IMR-90 (cell line): ENCODE measurements at regions not wholly inside any gene's neighbourhood (a gene's known extent, or its start where the extent isn't known, plus 50 kb on each side); places are given as distances from the start of the nearest gene placed in this dataset.
A peak's percentile ranks its signal among the peaks of the same experiment; 100 is the strongest.
"Not testable (repeated sequence)": the region's sequence is repeated elsewhere in the genome, so short reads cannot be mapped to it uniquely, and the experiment has no call there.

ENCODE experiments used
- ATAC-seq: fragments of 200-7000 bp; cut with Tn5 transposase; 2 replicates; pipeline ENCODE4 v1.9.1; 2020; ENCODE audit warnings: low read depth, mild to moderate bottlenecking, moderate library complexity
- BruUV-seq: library from RNA; stranded (reverse); fragments of 400-500 nt; replicated peaks from 2 replicates; lab custom pipeline; 2021; lab: Mats Ljungman, UMichigan
- CTCF ChIA-PET: fragments of 300-600 bp; formaldehyde crosslinking; extraction: SDS; loops from one replicate; lab custom pipeline; 2021; ENCODE audit warnings: antibody characterized with exemption; lab: Yijun Ruan, JAX
- POLR2A ChIA-PET: fragments of 300-600 bp; sonication (Branson Sonifier 250); formaldehyde crosslinking; loops from one replicate; lab custom pipeline; 2022; ENCODE audit warnings: antibody characterized with exemption; ENCODE audit not compliant: unreplicated experiment; lab: Charles Lee
- DNase-seq: peaks from one replicate; pipeline ENCODE4 v3.0.0; 2013
- H2AFZ ChIP-seq: replicated peaks from 2 replicates; pipeline ENCODE3; 2013; ENCODE audit warnings: low read length, mild to moderate bottlenecking; ENCODE audit not compliant: poor library complexity
- H2AK5ac ChIP-seq: 2 replicates; pipeline ENCODE4 v1.6.1; 2013; ENCODE audit warnings: low read depth, low read length, inconsistent platforms
- H2AK9ac ChIP-seq: replicated peaks from 2 replicates; pipeline ENCODE3; 2013; ENCODE audit warnings: mild to moderate bottlenecking, low read depth, low read length, moderate library complexity; ENCODE audit not compliant: poor library complexity
- H2BK120ac ChIP-seq: 2 replicates; pipeline ENCODE4 v1.6.1; 2013; ENCODE audit warnings: low read depth, low read length, inconsistent platforms
- H2BK15ac ChIP-seq: 3 replicates; pipeline ENCODE4 v1.6.1; 2013; ENCODE audit warnings: low read depth, low read length, inconsistent platforms
- H2BK20ac ChIP-seq: 2 replicates; pipeline ENCODE4 v1.6.1; 2013; ENCODE audit warnings: low read depth, mild to moderate bottlenecking, inconsistent platforms, low read length, moderate library complexity
- H2BK5ac ChIP-seq: 2 replicates; pipeline ENCODE4 v1.6.1; 2013; ENCODE audit warnings: mild to moderate bottlenecking, low read depth, low read length, inconsistent platforms; ENCODE audit not compliant: poor library complexity, severe bottlenecking
- H3K14ac ChIP-seq: replicated peaks from 2 replicates; pipeline ENCODE4 v1.6.1; 2013; ENCODE audit warnings: low read depth, low read length, inconsistent platforms
- H3K18ac ChIP-seq: 2 replicates; pipeline ENCODE4 v1.6.1; 2013; ENCODE audit warnings: low read depth, low read length, control low read depth
- H3K23ac ChIP-seq: 2 replicates; pipeline ENCODE4 v1.6.1; 2013; ENCODE audit warnings: low read depth, low read length, inconsistent platforms
- H3K27ac ChIP-seq: 2 replicates; pipeline ENCODE4 v1.5.1; 2013; ENCODE audit warnings: mild to moderate bottlenecking, control low read depth, low read length; ENCODE audit not compliant: insufficient read depth
- H3K27me3 ChIP-seq: 2 replicates; pipeline ENCODE4 v1.6.1; 2013; ENCODE audit warnings: low read length; ENCODE audit not compliant: control insufficient read depth, insufficient read depth
- H3K36me3 ChIP-seq: 2 replicates; pipeline ENCODE4 v1.6.1; 2013; ENCODE audit warnings: low read length, mixed read lengths; ENCODE audit not compliant: control insufficient read depth, insufficient read depth
- H3K4ac ChIP-seq: 2 replicates; pipeline ENCODE4 v1.6.1; 2013; ENCODE audit warnings: low read depth, low read length, inconsistent platforms
- H3K4me1 ChIP-seq: 2 replicates; pipeline ENCODE4 v1.6.1; 2013; ENCODE audit warnings: low read length, mixed read lengths; ENCODE audit not compliant: control insufficient read depth, insufficient read depth
- H3K4me2 ChIP-seq: 2 replicates; pipeline ENCODE4 v1.6.1; 2013; ENCODE audit warnings: low read depth, mild to moderate bottlenecking, control low read depth, low read length, moderate library complexity
- H3K4me3 ChIP-seq: 2 replicates; pipeline ENCODE4 v1.5.1; 2013; ENCODE audit warnings: low read depth, mild to moderate bottlenecking, control low read depth, low read length, moderate library complexity; ENCODE audit not compliant: insufficient read depth
- H3K56ac ChIP-seq: 2 replicates; pipeline ENCODE4 v1.6.1; 2013; ENCODE audit warnings: low read length, inconsistent platforms; ENCODE audit not compliant: insufficient read depth; ENCODE audit errors: extremely low read depth
- H3K79me1 ChIP-seq, 2 experiments: 2 replicates each; pipeline ENCODE4 v1.6.1; 2013; ENCODE audit warnings: low read length in 2 of 2, inconsistent platforms in 1 of 2, low read depth in 1 of 2
- H3K9ac ChIP-seq: 2 replicates; pipeline ENCODE4 v1.6.1; 2013; ENCODE audit warnings: low read depth, low read length, control low read depth
- H3K9me1 ChIP-seq: 2 replicates; pipeline ENCODE4 v1.6.1; 2013; ENCODE audit warnings: low read length, inconsistent platforms; ENCODE audit not compliant: insufficient read depth
- H3K9me3 ChIP-seq: 2 replicates; pipeline ENCODE4 v1.6.1; 2013; ENCODE audit warnings: low read length; ENCODE audit not compliant: control insufficient read depth, insufficient read depth
- H4K20me1 ChIP-seq: 2 replicates; pipeline ENCODE4 v1.6.1; 2013; ENCODE audit warnings: low read length, inconsistent platforms; ENCODE audit not compliant: insufficient read depth
- H4K5ac ChIP-seq: 2 replicates; pipeline ENCODE4 v1.6.1; 2013; ENCODE audit warnings: mild to moderate bottlenecking, low read depth, low read length, control low read depth
- H4K8ac ChIP-seq, 2 experiments: 2 replicates each; pipeline ENCODE4 v1.6.1; 2013; ENCODE audit warnings: low read depth in 2 of 2, low read length in 2 of 2, control low read depth in 1 of 2, inconsistent platforms in 1 of 2
- H4K91ac ChIP-seq: 2 replicates; pipeline ENCODE4 v1.6.1; 2013; ENCODE audit warnings: low read depth, low read length, inconsistent platforms; ENCODE audit not compliant: insufficient read depth
- FOS ChIP-seq: fragments of 150-350 bp; IDR thresholded peaks from 2 replicates; pipeline ENCODE4 v1.6.1; 2016; ENCODE audit warnings: low read depth, low read length
- MAZ ChIP-seq: IDR thresholded peaks from 2 replicates; pipeline ENCODE4 v1.6.1; 2012; ENCODE audit warnings: low read depth, mild to moderate bottlenecking, low read length, improper control_type of control experiment, moderate library complexity, borderline replicate concordance
- MXI1 ChIP-seq: IDR thresholded peaks from 2 replicates; pipeline ENCODE4 v1.6.1; 2012; ENCODE audit warnings: low read depth, mild to moderate bottlenecking, low read length, moderate library complexity, borderline replicate concordance
- RCOR1 ChIP-seq: IDR thresholded peaks from 2 replicates; pipeline ENCODE4 v1.6.1; 2012; ENCODE audit warnings: mild to moderate bottlenecking, low read length, improper control_type of control experiment; ENCODE audit not compliant: insufficient replicate concordance
- SMC3 ChIP-seq: fragments of 150-350 bp; IDR thresholded peaks from 2 replicates; pipeline ENCODE4 v1.6.1; 2016; ENCODE audit warnings: low read depth, mild to moderate bottlenecking, antibody characterized with exemption, low read length, moderate library complexity
- USF2 ChIP-seq: fragments of 150-350 bp; IDR thresholded peaks from 2 replicates; pipeline ENCODE4 v1.6.1; 2017; ENCODE audit warnings: mild to moderate bottlenecking, antibody characterized with exemption, low read length, low read depth
- WGBS, 2 experiments: methylation state at CpG; one replicate each; pipeline versions ENCODE4 v1.1.5 to v1.1.7; 2013; ENCODE audit warnings: missing lambda C conversion rate in 2 of 2; ENCODE audit not compliant: insufficient read length in 1 of 2; ENCODE audit errors: extremely low coverage in 2 of 2; 5-methylcytosine and 5-hydroxymethylcytosine counted together
- dilution Hi-C: fragments of 300-500 bp; cut with HindIII; formaldehyde crosslinking; loops from one replicate; pipeline ENCODE4 v1.14.3; 2018; ENCODE audit warnings: low sequenced_read_pairs; ENCODE audit not compliant: unreplicated experiment
- in situ Hi-C: fragments of 300-500 bp; cut with MboI; formaldehyde crosslinking; loops from 3 replicates; pipeline ENCODE4 v1.14.3; 2019; ENCODE audit warnings: low sequenced_read_pairs, inconsistent platforms, mixed read lengths
- intact Hi-C: fragments of 100-400 bp; cut with micrococcal nuclease; formaldehyde crosslinking; loops from 2 replicates; pipeline ENCODE4 v1.10.0; 2022

- dilution Hi-C loops (no loop called here), intact Hi-C loops (no loop called here), in situ Hi-C loops (no loop called here)
- no peaks in the 10 kb centered on the region for H4K20me1 ChIP-seq
- H3K79me1 ChIP-seq, result no peaks in the 10 kb centered on the region
- no peak overlapping the region for H4K5ac ChIP-seq
- H4K8ac ChIP-seq, result no peak overlapping the region
- H3K9me1 ChIP-seq, result no peaks in the 10 kb centered on the region
- no peaks in the 10 kb centered on the region for H3K4me1 ChIP-seq
- no CpG with 5 or more reads among the region's 3 CpGs for WGBS, 2 experiments
- H3K27ac ChIP-seq, result no peak overlapping the region
- H3K27me3 ChIP-seq, result no peaks in the 10 kb centered on the region
- H2BK120ac ChIP-seq, result no peak overlapping the region
- H3K4ac ChIP-seq, result no peak overlapping the region
- H3K4me2 ChIP-seq, result no peak overlapping the region
- no peak overlapping the region for H2AFZ ChIP-seq
- H3K4me3 ChIP-seq, result no peak overlapping the region
- no peak overlapping the region for H3K9ac ChIP-seq
- no TSS peak for BruUV-seq
- H3K14ac ChIP-seq, result no peak overlapping the region
- TF ChIP-seq RCOR1, result no peak
- no peak for TF ChIP-seq MAZ
- TF ChIP-seq USF2, result no peak
- TF ChIP-seq MXI1, result no peak
- TF ChIP-seq SMC3, result no peak
- TF ChIP-seq FOS, result no peak
- no peak overlapping the region for H3K56ac ChIP-seq
- ATAC-seq (no peak), DNase-seq (peak; percentile 4)
- H4K91ac ChIP-seq, result no peak overlapping the region
- H2BK15ac ChIP-seq, result no peak overlapping the region
- CTCF ChIA-PET, result interaction anchor here (0.6 kb wide), 1 partner anchor 11 kb away, joined by 3 read pairs; no protein-coding TSS in a partner anchor
- H3K23ac ChIP-seq, result no peak overlapping the region
- no peak overlapping the region for H3K18ac ChIP-seq
- H2BK20ac ChIP-seq, result no peak overlapping the region
- H2AK9ac ChIP-seq, result no peak overlapping the region
- no peak overlapping the region for H2AK5ac ChIP-seq
- no peaks in the 10 kb centered on the region for H3K9me3 ChIP-seq
- POLR2A ChIA-PET, result no interaction called here
- no peak overlapping the region for H2BK5ac ChIP-seq
- no peaks in the 10 kb centered on the region for H3K36me3 ChIP-seq
Measured at GRCh38 chr9:1890816-1891215, 124.3 kb upstream of the SMARCA2 start.

- H3K56ac ChIP-seq, intact Hi-C loops, dilution Hi-C loops, BruUV-seq, H3K4ac ChIP-seq, CTCF ChIA-PET, POLR2A ChIA-PET, H3K9me1 ChIP-seq, H3K36me3 ChIP-seq, H3K27ac ChIP-seq, H3K9ac ChIP-seq, H3K27me3 ChIP-seq, H4K8ac ChIP-seq, H4K5ac ChIP-seq, ATAC-seq, H2BK20ac ChIP-seq, H2AK5ac ChIP-seq, H4K91ac ChIP-seq, H2BK15ac ChIP-seq, H3K23ac ChIP-seq, H3K79me1 ChIP-seq, DNase-seq, H3K4me1 ChIP-seq, H3K4me2 ChIP-seq, in situ Hi-C loops, H2AFZ ChIP-seq, H3K14ac ChIP-seq, H3K18ac ChIP-seq, H3K9me3 ChIP-seq, H2BK5ac ChIP-seq, H2BK120ac ChIP-seq, H4K20me1 ChIP-seq, H3K4me3 ChIP-seq, H2AK9ac ChIP-seq: not testable (repeated sequence)
- 67% methylated on average over 1 of the region's 6 CpGs; no CpG with 5 or more reads in 1 of the 2 experiments for WGBS, 2 experiments
Measured at GRCh38 chr9:1903080-1903704, 112.0 kb upstream of the SMARCA2 start.
